Fibroblast of lung (primary cell): ENCODE measurements at regions not wholly inside any gene's neighbourhood (a gene's known extent, or its start where the extent isn't known, plus 50 kb on each side); places are given as distances from the start of the nearest gene placed in this dataset.

ENCODE experiments used
- DNase-seq, 2 donors: peaks; one replicate each; pipeline versions ENCODE4 v3.0.0 to v3.0.0-alpha.2; 2010; ENCODE audit warnings: low read depth in 2 of 2
- H2AFZ ChIP-seq: 2 replicates; pipeline ENCODE4 v1.5.1; 2012; ENCODE audit warnings: low read length, control low read depth, inconsistent platforms
- H3K27ac ChIP-seq: 2 replicates; pipeline ENCODE4 v1.5.1; 2011; ENCODE audit warnings: low read length, control low read depth; ENCODE audit not compliant: insufficient read depth
- H3K27me3 ChIP-seq: 2 replicates; pipeline ENCODE4 v1.5.1; 2011; ENCODE audit warnings: mild to moderate bottlenecking, low read length; ENCODE audit not compliant: control insufficient read depth, insufficient read depth
- H3K36me3 ChIP-seq: 2 replicates; pipeline ENCODE4 v1.5.1; 2011; ENCODE audit warnings: low read length; ENCODE audit not compliant: control insufficient read depth, insufficient read depth
- H3K4me1 ChIP-seq: 2 replicates; pipeline ENCODE4 v1.5.1; 2011; ENCODE audit warnings: low read length; ENCODE audit not compliant: control insufficient read depth, insufficient read depth; ENCODE audit errors: extremely low read depth
- H3K4me2 ChIP-seq: 2 replicates; pipeline ENCODE4 v1.5.1; 2011; ENCODE audit warnings: low read length, control low read depth; ENCODE audit not compliant: insufficient read depth; ENCODE audit errors: extremely low read depth
- H3K4me3 ChIP-seq, 4 experiments: fragments of 200-600 bp in 1 of 4; sonication (generic) in 1 of 4; replicated peaks in 1 of 4; 2 replicates each; pipeline ENCODE4 v1.5.1; 2011 to 2016; ENCODE audit warnings: low read length in 4 of 4, low read depth in 3 of 4, mild to moderate bottlenecking in 3 of 4, control low read depth in 2 of 4, inconsistent platforms in 1 of 4, mixed read lengths in 1 of 4; ENCODE audit not compliant: insufficient read depth in 1 of 4; ENCODE audit errors: control extremely low read depth in 1 of 4
- H3K79me2 ChIP-seq: 2 replicates; pipeline ENCODE4 v1.5.1; 2012; ENCODE audit warnings: mild to moderate bottlenecking, low read length, inconsistent platforms; ENCODE audit not compliant: control insufficient read depth, insufficient read depth
- H3K9ac ChIP-seq: 2 replicates; pipeline ENCODE4 v1.5.1; 2011; ENCODE audit warnings: mild to moderate bottlenecking, low read length, control low read depth; ENCODE audit not compliant: insufficient read depth
- H3K9me3 ChIP-seq: 2 replicates; pipeline ENCODE4 v1.5.1; 2012; ENCODE audit warnings: low read depth, low read length; ENCODE audit not compliant: control insufficient read depth, insufficient read depth
- H4K20me1 ChIP-seq: 2 replicates; pipeline ENCODE4 v1.5.1; 2011; ENCODE audit warnings: low read length; ENCODE audit not compliant: control insufficient read depth, insufficient read depth; ENCODE audit errors: extremely low read depth
- CTCF ChIP-seq, 2 donors: IDR thresholded peaks in 1 of 2; conservative IDR thresholded peaks in 1 of 2; 1 replicate in 1 of 2; 2 replicates in 1 of 2; pipeline ENCODE4 v1.5.1; 2011 to 2012; ENCODE audit warnings: low read length in 2 of 2, control low read depth in 1 of 2, inconsistent platforms in 1 of 2, low read depth in 1 of 2, mild to moderate bottlenecking in 1 of 2
- EZH2 ChIP-seq: IDR thresholded peaks from 2 replicates; pipeline ENCODE4 v1.5.1; 2012; ENCODE audit warnings: low read length, control low read depth, mild to moderate bottlenecking; ENCODE audit errors: missing control alignments

DNA sequence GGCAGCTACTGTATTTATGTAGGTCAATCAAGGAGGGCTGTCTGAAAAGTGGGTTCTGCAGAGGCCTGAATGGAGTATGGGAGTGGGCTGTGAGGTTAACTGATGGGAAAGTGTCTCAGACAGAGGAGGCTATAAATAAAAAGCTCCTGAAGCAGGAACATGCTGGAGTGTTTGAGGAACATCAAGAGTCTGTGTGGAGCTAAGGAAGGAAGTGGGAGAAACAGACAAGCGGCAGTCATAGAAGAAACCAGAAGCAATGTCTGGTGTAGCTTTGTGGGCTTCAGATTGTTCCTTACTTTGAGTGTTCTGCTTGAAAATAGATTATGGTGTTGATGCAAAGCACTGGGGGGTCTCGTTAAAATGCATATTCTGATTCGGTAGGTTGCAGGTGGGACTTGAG lies 101.5 kb upstream of the OGFRL1 start:
- no peaks in the 10 kb centered on the region for H3K36me3 ChIP-seq

DNA sequence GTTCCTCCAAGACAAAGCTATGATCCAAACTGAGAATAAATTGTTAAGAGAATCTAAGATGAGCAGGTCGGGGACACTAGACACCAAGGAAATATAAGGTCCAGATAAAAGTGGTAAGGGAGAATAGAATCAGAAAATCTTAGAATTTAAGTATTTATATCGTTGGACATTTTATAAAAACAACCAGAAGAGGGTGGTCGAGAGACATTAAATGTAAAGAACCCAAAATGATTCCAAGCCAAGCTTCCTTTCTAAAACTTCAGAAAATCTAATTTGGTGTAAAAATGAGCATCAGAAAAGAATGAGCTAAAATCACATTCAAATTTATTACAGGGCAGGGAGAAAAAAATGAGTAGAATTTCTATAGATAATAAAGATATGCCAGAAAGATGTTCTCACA lies 97.8 kb upstream of the OGFRL1 start:
- H3K36me3 ChIP-seq = no peaks in the 10 kb centered on the region

More for the DNA sequence above, 101.5 kb upstream of the OGFRL1 start:
- H3K27ac ChIP-seq = no peak overlapping the region
- no peaks in the 10 kb centered on the region for H3K9me3 ChIP-seq
- no peak overlapping the region for H3K4me2 ChIP-seq
- no peak for TF ChIP-seq EZH2
- TF ChIP-seq CTCF (conservative IDR thresholded peaks at IDR 0.05 in 1 of 2, IDR thresholded peaks at IDR 0.05 in 1 of 2; ENCODE audit: low read depth in 1 of 2, low read length in 2 of 2) = no peak
- no peak overlapping the region for H2AFZ ChIP-seq
- no peaks in the 10 kb centered on the region for H3K79me2 ChIP-seq
- H3K9ac ChIP-seq = no peak overlapping the region
- H3K27me3 ChIP-seq = no peaks in the 10 kb centered on the region
- H3K4me1 ChIP-seq = no peaks in the 10 kb centered on the region
- no peak overlapping the region for H3K4me3 ChIP-seq
- H4K20me1 ChIP-seq = no peaks in the 10 kb centered on the region
- no peak for DNase-seq

DNA sequence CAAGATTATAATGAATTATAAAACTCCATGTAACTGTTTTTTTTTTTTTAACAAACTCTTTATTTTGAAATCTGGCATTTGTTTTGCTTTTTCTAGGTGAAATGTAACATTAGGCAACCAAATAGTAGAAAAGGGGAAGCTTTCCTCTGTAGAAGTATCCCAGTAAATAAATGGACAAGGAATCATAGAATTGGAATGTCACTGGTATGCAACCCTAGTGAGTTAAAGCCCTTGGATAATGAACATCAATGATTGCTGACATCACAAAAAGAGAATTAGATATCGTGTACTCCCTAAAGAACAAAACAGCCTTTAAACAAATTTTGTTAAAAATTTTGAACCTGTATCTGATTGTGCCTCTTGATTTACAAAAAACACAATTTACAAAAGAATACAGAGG lies 93.9 kb upstream of the OGFRL1 start:
- H3K4me3 ChIP-seq = no peak overlapping the region
- H3K9ac ChIP-seq = no peak overlapping the region
- TF ChIP-seq CTCF (conservative IDR thresholded peaks at IDR 0.05 in 1 of 2, IDR thresholded peaks at IDR 0.05 in 1 of 2; ENCODE audit: low read depth in 1 of 2, low read length in 2 of 2) (no peak), EZH2 (no peak)
- no peaks in the 10 kb centered on the region for H3K27me3 ChIP-seq
- no peak overlapping the region for H3K4me2 ChIP-seq
- peaks cover 2% of the 10 kb centered on the region for H3K4me1 ChIP-seq
- no peaks in the 10 kb centered on the region for H3K79me2 ChIP-seq
- H2AFZ ChIP-seq = no peak overlapping the region
- H3K36me3 ChIP-seq = no peaks in the 10 kb centered on the region
- no peak overlapping the region for H3K27ac ChIP-seq
- H4K20me1 ChIP-seq = no peaks in the 10 kb centered on the region
- H3K9me3 ChIP-seq = no peaks in the 10 kb centered on the region
- peak; percentile 75 to 85 for DNase-seq

More for the DNA sequence above, 97.8 kb upstream of the OGFRL1 start:
- no peak overlapping the region for H3K4me3 ChIP-seq
- no peak overlapping the region for H3K9ac ChIP-seq
- H2AFZ ChIP-seq = no peak overlapping the region
- H3K4me2 ChIP-seq = no peak overlapping the region
- H4K20me1 ChIP-seq = no peaks in the 10 kb centered on the region
- no peaks in the 10 kb centered on the region for H3K9me3 ChIP-seq
- H3K27ac ChIP-seq = no peak overlapping the region
- peak in 1 of 2 donors; percentile 66 for DNase-seq
- no peaks in the 10 kb centered on the region for H3K27me3 ChIP-seq
- H3K79me2 ChIP-seq = no peaks in the 10 kb centered on the region
- H3K4me1 ChIP-seq = peaks cover 2% of the 10 kb centered on the region
- TF ChIP-seq CTCF (conservative IDR thresholded peaks at IDR 0.05 in 1 of 2, IDR thresholded peaks at IDR 0.05 in 1 of 2; ENCODE audit: low read depth in 1 of 2, low read length in 2 of 2) (peak; percentile 12 to 26), EZH2 (no peak)
